GM12891 (cell line): ENCODE measurements at regions not wholly inside any gene's neighbourhood (a gene's known extent, or its start where the extent isn't known, plus 50 kb on each side); places are given as distances from the start of the nearest gene placed in this dataset.

ENCODE experiments used
- PAX5 ChIP-seq: IDR thresholded peaks from 2 replicates; pipeline ENCODE4 v1.6.1; 2011; ENCODE audit warnings: low read length, moderate library complexity, mild to moderate bottlenecking; ENCODE audit not compliant: insufficient read depth, severe bottlenecking
- POLR2A ChIP-seq: IDR thresholded peaks from 2 replicates; pipeline ENCODE4 v1.6.1; 2011; ENCODE audit warnings: low read depth, low read length, control low read depth
- POLR2AphosphoS5 ChIP-seq: IDR thresholded peaks from 2 replicates; pipeline ENCODE4 v1.6.1; 2011; ENCODE audit warnings: low read depth, low read length, control low read depth
- TAF1 ChIP-seq: IDR thresholded peaks from 2 replicates; pipeline ENCODE4 v1.6.1; 2011; ENCODE audit warnings: low read depth, low read length, control low read depth

DNA sequence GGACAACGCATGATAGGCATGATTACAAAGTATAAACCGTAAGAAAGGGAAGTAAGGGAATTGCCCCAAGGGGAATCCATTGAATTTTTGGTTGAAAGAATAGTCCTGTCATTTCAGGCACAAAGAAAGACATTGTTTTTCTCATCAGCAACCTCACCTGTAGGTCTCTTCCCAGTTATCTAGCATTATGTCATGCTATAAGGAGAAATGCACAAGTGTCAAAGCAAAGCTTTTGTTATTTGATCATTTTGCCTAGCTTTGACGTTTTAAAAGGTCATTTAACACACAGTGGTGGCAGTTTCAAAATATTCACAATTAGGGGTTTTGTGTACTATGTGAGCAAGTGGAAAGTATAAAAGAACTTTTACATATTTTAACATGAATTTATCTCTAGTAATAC lies 796.2 kb upstream of the MIR17HG start:
- TF ChIP-seq POLR2A (no peak), PAX5 (no peak), POLR2AphosphoS5 (no peak), TAF1 (no peak)
